Hepatocyte (in vitro differentiated cells): ENCODE measurements at regions not wholly inside any gene's neighbourhood (a gene's known extent, or its start where the extent isn't known, plus 50 kb on each side); places are given as distances from the start of the nearest gene placed in this dataset.

ENCODE experiments used
- DNase-seq: peaks from one replicate; pipeline ENCODE4 v3.0.0-alpha.2; 2016; ENCODE audit warnings: low spot score
- H2AFZ ChIP-seq: fragments of 200-600 bp; sonication (generic); 2 replicates; pipeline ENCODE4 v1.6.0; 2016; ENCODE audit warnings: antibody characterized with exemption, mild to moderate bottlenecking
- H3K27ac ChIP-seq: fragments of 200-600 bp; sonication (generic); 2 replicates; pipeline ENCODE4 v1.5.1; 2016; ENCODE audit warnings: mild to moderate bottlenecking
- H3K27me3 ChIP-seq: fragments of 200-600 bp; sonication (generic); 2 replicates; pipeline ENCODE4 v1.6.1; 2016
- H3K36me3 ChIP-seq: fragments of 200-600 bp; sonication (generic); replicated peaks from 2 replicates; pipeline ENCODE4 v1.5.1; 2016; ENCODE audit warnings: low read depth; ENCODE audit not compliant: insufficient read depth
- H3K4me1 ChIP-seq: fragments of 200-600 bp; sonication (generic); 2 replicates; pipeline ENCODE4 v1.5.1; 2016; ENCODE audit warnings: mild to moderate bottlenecking, moderate library complexity; ENCODE audit not compliant: insufficient read depth
- H3K4me2 ChIP-seq: fragments of 200-600 bp; sonication (generic); 2 replicates; pipeline ENCODE4 v1.6.0; 2016
- H3K4me3 ChIP-seq: fragments of 200-600 bp; sonication (generic); 2 replicates; pipeline ENCODE4 v1.5.1; 2016; ENCODE audit warnings: mild to moderate bottlenecking
- H3K79me2 ChIP-seq: fragments of 200-600 bp; sonication (generic); 2 replicates; pipeline ENCODE4 v1.6.0; 2017; ENCODE audit warnings: mild to moderate bottlenecking
- H3K9me2 ChIP-seq: fragments of 200-600 bp; sonication (generic); replicated peaks from 2 replicates; pipeline ENCODE4 v1.6.0; 2017; ENCODE audit warnings: mild to moderate bottlenecking; ENCODE audit not compliant: insufficient read depth
- H3K9me3 ChIP-seq: fragments of 200-600 bp; sonication (generic); 2 replicates; pipeline ENCODE4 v1.5.1; 2016; ENCODE audit warnings: low read depth, mild to moderate bottlenecking
- H4K20me1 ChIP-seq: fragments of 200-600 bp; sonication (generic); 2 replicates; pipeline ENCODE4 v1.6.0; 2016; ENCODE audit warnings: mild to moderate bottlenecking; ENCODE audit not compliant: insufficient read depth, poor library complexity, severe bottlenecking
- EZH2 ChIP-seq: fragments of 200-600 bp; sonication (generic); IDR thresholded peaks from 2 replicates; pipeline ENCODE4 v1.6.1; 2016; ENCODE audit warnings: antibody characterized with exemption, mild to moderate bottlenecking, borderline replicate concordance
- EZH2phosphoT487 ChIP-seq: fragments of 200-600 bp; sonication (generic); IDR thresholded peaks from one replicate; pipeline ENCODE4 v1.6.1; 2018; ENCODE audit warnings: antibody characterized with exemption, mild to moderate bottlenecking, low read depth, moderate library complexity; ENCODE audit not compliant: unreplicated experiment, severe bottlenecking
- WGBS: methylation state at CpG from one replicate; pipeline ENCODE4 v1.1.6; 2016; ENCODE audit warnings: low lambda C conversion rate; ENCODE audit errors: missing lambda C conversion rate; 5-methylcytosine and 5-hydroxymethylcytosine counted together
- TF ChIP-seq, protein P1 (sequence below): fragments of 200-600 bp; sonication (generic); IDR thresholded peaks from 2 replicates; pipeline ENCODE4 v1.5.1; 2016; ENCODE audit warnings: antibody characterized with exemption, mild to moderate bottlenecking; ENCODE audit not compliant: poor library complexity

DNA sequence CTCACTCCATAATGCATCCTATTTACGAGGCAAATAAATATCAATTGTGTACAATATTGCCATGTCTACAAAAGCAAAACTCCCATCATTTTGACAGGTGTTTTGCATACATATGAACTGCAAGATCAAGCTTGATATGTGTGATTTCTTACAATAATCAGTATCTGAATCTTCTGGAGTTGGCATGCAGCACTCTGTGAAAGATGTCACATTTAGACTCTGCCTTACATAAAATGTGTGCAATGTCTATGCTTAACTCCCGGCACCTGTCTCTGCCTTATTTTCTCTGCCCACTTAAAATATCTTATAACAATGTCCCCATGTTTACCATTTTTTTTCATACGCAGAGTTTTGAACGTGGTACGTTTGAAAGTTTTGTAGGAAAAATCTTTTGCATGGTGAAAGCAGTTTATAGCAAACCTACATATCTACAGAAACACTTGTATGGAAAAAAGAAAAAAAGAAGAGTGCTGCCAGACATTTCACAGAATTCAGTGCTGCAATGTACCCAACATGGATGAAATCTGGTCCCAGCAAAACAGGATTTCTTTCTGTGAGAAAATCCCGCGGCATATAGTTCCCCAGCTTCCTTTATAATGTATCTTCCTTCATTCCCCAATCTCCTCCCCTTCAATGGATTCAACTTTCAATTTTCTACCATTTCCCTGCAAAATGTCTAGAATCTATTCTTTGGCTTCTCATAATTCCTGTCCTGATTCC lies 114.1 kb upstream of the NRP1 start:
- no peaks in the 10 kb centered on the region for H4K20me1 ChIP-seq
- H3K27ac ChIP-seq: no peak overlapping the region
- no peak overlapping the region for H3K4me3 ChIP-seq
- no peak for DNase-seq
- no peaks in the 10 kb centered on the region for H3K9me3 ChIP-seq
- no peaks in the 10 kb centered on the region for H3K79me2 ChIP-seq
- TF ChIP-seq EZH2phosphoT487 (no peak), EZH2 (no peak)
- TF ChIP-seq, protein P1, sequence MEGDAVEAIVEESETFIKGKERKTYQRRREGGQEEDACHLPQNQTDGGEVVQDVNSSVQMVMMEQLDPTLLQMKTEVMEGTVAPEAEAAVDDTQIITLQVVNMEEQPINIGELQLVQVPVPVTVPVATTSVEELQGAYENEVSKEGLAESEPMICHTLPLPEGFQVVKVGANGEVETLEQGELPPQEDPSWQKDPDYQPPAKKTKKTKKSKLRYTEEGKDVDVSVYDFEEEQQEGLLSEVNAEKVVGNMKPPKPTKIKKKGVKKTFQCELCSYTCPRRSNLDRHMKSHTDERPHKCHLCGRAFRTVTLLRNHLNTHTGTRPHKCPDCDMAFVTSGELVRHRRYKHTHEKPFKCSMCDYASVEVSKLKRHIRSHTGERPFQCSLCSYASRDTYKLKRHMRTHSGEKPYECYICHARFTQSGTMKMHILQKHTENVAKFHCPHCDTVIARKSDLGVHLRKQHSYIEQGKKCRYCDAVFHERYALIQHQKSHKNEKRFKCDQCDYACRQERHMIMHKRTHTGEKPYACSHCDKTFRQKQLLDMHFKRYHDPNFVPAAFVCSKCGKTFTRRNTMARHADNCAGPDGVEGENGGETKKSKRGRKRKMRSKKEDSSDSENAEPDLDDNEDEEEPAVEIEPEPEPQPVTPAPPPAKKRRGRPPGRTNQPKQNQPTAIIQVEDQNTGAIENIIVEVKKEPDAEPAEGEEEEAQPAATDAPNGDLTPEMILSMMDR: no peak
- H2AFZ ChIP-seq: no peak overlapping the region
- H3K36me3 ChIP-seq: no peaks in the 10 kb centered on the region
- no peaks in the 10 kb centered on the region for H3K4me1 ChIP-seq
- H3K4me2 ChIP-seq: no peak overlapping the region
- H3K9me2 ChIP-seq: no peaks in the 10 kb centered on the region
- WGBS: 90% methylated on average over 7 of the region's 7 CpGs
- no peaks in the 10 kb centered on the region for H3K27me3 ChIP-seq

- no peak overlapping the region for H3K4me3 ChIP-seq
- H3K27me3 ChIP-seq: no peaks in the 10 kb centered on the region
- H4K20me1 ChIP-seq: no peaks in the 10 kb centered on the region
- no peaks in the 10 kb centered on the region for H3K79me2 ChIP-seq
- no peak overlapping the region for H3K27ac ChIP-seq
- H3K36me3 ChIP-seq: no peaks in the 10 kb centered on the region
- TF ChIP-seq, protein P1: no peak
- no peak for TF ChIP-seq EZH2
- TF ChIP-seq EZH2phosphoT487: no peak
- no peaks in the 10 kb centered on the region for H3K4me1 ChIP-seq
- H3K9me2 ChIP-seq: no peaks in the 10 kb centered on the region
- no peak overlapping the region for H3K4me2 ChIP-seq
- DNase-seq: no peak
- WGBS: 83% methylated on average over 5 of the region's 5 CpGs
- H3K9me3 ChIP-seq: no peaks in the 10 kb centered on the region
- no peak overlapping the region for H2AFZ ChIP-seq
Measured at GRCh38 chr10:33441561-33441960, 107.1 kb upstream of the NRP1 start.

DNA sequence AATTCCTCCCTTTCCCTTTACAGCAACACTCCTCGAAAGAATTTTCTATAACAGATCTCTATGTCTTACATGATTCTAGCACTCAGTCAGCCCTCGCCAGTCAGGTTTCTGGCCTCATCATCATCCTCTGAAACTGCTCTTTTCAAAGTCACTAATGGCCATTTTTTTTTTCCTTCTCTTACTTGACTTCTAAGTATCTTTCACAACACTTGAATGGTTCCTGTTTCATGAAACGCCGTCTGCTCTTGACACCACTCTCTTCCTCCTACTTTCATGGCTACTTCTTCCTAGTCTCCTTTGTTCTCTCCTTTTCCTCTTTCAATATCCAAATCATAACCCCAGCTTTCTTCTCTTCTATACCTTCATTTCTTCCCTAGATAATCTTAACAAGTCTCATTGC lies 100.5 kb upstream of the NRP1 start:
- H3K36me3 ChIP-seq: no peaks in the 10 kb centered on the region
- H4K20me1 ChIP-seq: no peaks in the 10 kb centered on the region
- H3K4me1 ChIP-seq: no peaks in the 10 kb centered on the region
- H3K9me3 ChIP-seq: no peaks in the 10 kb centered on the region
- H3K79me2 ChIP-seq: no peaks in the 10 kb centered on the region
- WGBS: 85% methylated on average over 4 of the region's 4 CpGs
- no peak overlapping the region for H3K27ac ChIP-seq
- H3K4me2 ChIP-seq: no peak overlapping the region
- no peak for DNase-seq
- TF ChIP-seq, protein P1: no peak
- TF ChIP-seq EZH2: no peak
- TF ChIP-seq EZH2phosphoT487: no peak
- no peaks in the 10 kb centered on the region for H3K27me3 ChIP-seq
- H3K9me2 ChIP-seq: no peaks in the 10 kb centered on the region
- H3K4me3 ChIP-seq: no peak overlapping the region
- H2AFZ ChIP-seq: no peak overlapping the region
